Activated CD4-positive, alpha-beta T cell treated with anti-CD3 and anti-CD28 coated beads, Interleukin-2, Interleukin-4, amounts not matched to agents 100 ng/mL and 50 ng/mL, durations not matched to agents 16 hours and 8 hours (primary cell): ENCODE measurements at regions not wholly inside any gene's neighbourhood (a gene's known extent, or its start where the extent isn't known, plus 50 kb on each side); places are given as distances from the start of the nearest gene placed in this dataset.

Source experiments
- DNase-seq: peaks from one replicate; pipeline ENCODE4 v3.0.0-alpha.2; 2020; ENCODE audit warnings: low spot score

DNA sequence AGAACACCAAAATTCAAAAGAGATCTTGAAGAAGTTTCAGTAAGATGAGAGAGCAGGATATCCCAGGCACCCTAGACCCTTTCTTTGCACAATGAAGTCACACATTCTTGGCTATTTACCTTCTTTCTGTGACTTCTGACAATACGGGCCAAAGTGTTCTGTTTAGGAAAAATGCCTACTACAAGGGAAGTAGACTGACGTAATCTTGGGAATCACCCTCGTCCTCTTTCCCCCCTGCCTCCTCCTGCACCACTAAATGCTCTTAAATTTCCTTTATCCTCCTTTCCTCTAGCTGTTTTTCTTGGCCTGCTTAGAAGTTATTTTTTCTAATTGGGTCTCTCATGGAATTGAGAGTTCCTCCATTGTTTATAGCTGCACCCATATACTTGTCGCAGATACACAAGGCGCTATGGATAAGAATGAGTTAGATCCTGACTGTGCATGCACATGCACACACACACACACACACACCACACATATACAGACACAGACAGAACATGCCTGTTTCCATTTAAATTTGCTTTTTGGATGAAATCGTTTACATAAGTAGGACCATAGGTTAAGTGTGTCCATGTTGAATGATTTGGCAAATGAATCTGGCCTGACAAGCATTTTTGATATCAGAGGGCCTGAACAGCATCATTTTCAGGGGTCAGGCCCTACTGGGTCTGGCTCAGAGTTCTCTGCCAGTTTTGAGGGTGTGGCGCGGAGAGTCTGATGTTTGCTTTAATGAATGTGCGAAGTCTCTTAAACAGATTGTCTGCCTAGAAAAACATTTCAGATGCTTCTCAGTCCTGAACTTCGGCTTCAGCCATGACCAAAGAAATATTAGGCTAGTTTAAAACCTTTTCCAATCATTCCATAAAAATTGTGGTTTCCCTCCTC, 131.9 kb upstream of the NT5C1B start:
- DNase-seq = no peak

DNA sequence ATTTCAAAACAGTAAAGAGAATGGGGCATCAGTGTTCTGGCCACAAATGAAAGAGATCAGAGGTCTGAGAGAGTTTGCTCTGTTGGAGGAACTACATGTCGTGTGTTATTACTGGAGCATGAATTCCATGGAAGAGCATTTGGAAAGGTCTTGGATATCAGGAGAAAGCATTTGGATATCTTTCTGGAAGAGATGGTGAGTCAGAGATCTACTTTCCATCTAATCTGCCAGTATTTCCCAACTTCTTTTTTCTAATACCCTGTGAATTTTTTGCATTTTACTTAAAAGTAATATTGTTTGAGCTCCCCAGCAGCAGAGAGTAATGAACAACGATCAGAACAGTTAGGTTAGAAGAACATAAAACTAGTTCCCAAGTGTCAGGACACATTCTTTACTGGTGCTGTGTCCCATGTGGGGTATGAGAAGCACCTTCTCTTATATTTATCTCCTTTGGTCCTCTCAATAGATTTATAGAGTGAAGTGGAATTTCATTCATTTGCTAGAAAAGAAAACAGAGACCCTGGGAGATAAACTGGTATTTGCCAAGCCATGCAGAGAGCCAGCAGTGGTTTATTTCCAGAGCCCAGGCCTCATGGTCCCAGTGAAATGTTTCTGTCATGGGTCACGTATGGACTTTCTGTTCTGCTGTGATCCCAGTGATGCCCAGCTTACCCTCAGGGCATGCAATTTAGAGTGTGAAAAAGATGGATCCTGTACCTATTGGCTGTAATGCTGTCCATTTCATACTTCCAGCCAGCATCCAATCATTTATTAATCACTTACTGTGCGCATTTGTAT, 130.8 kb upstream of the NT5C1B start:
- no peak for DNase-seq

DNA sequence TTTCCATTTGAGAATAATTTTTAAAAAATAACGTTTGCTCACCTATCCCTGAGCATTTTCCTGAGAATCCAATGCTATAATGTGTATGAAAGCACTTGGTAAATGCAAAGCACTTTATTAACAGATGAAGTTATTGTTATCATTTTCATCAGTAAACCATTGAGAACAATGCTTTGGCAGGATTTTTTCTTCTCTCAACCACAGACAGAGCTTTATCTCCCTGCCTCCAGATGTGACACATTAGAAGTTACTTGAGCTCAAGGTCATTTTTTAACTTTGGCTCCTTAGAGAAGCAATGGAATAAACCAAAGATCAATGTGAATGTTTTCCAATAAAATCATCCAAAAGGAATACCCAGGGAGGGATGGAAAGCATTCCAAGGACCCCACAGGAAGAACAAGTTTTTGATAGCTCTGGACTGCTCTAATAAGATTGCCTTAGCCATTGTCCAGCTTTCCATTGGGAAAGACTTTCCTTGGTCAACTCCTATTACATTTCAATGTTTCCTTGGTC, 118.9 kb upstream of the NT5C1B start:
- no peak for DNase-seq

DNA sequence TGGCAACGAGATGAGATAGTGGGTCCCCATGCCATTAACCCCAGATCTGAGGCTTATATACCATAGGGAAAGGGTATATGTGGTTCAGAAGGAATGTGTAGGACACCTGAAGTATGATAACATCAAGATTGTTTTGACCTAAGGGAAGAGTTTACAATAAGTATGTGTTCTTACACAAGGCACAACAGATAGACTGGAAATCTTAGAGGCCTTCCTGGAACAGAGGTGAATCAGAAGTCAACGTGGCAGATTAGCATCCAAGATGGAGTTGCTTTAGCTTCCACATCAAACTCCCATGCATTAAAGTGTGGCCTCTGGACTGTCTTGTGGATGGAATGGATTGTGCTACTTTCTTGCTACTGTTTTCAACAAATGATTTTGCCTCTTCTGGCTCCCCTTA, 116.6 kb upstream of the NT5C1B start:
- no peak for DNase-seq

DNA sequence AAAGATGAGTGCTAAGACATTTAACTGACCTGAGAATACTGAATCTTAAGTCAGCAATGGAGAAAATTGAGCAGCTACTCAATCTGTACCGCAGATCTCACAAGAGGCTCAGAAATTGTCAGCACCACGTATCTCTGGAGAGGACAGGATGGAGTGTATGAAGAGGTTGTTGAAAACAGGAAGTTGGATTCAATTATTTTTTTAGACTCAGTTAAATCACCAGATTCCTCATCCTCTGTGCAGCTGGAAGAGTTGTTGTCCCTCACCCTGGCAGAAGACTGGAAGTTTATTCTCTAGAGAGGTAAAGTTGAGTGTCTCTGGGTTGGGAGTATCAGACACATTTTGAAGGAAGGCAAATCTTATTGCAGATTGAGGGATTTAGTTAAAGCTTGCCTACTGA, 114.9 kb upstream of the NT5C1B start:
- DNase-seq = no peak

DNA sequence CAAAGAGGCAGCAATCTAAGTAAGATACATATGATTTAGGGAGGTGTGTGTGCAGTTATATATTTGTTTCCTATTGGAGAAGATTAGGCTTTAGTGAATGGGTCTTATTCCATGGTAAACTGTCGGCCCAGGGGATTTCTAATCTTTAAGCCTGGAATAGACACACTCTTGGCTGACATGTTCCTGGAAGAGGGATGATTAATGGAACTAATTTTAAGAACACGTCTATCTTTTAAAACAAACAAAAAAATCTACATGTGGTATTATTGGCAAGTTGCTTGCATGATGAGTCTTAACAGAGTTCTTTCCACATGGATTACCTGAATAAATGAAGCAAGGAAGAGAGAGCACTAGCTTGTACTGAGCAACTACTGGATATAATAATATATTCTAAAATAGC, 114.2 kb upstream of the NT5C1B start:
- DNase-seq = no peak

DNA sequence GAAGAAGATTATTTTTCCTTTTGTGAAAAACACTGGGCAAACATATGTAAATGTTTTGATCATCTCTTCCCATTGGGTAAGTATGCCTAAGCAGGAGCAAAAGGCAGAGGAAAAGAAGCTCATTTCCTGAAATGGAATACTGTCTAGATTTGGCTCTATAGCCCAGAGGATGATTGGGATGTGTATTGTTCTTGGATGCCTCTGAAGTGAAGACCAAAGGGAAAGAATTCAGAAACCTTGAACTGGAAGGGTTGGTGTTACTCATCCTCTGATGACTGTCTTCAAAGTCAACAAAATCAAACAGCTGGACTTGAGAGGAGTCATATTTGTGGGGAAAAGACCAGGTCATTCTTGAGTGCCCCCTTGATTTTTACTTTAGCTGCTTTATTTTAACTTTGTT, 112.6 kb upstream of the NT5C1B start:
- DNase-seq = no peak

DNA sequence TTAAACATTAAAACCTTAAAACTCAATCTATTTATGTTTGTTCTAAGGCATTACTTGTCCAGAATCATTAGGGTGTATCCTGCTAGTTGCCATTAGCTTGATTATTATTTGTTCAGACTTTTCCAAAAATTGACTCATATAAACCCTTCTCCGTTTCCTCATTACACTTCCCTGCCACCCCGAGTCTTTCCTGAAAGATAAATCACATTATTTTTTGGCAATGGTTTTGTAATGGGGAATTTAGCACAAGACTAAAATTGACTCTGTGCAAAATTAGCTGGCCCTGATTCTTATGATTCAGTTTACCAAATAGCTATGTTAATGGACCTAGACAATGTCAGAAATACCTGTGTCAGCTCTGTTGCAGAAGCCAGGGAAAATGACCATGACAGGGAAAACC, 112.2 kb upstream of the NT5C1B start:
- DNase-seq = no peak

DNA sequence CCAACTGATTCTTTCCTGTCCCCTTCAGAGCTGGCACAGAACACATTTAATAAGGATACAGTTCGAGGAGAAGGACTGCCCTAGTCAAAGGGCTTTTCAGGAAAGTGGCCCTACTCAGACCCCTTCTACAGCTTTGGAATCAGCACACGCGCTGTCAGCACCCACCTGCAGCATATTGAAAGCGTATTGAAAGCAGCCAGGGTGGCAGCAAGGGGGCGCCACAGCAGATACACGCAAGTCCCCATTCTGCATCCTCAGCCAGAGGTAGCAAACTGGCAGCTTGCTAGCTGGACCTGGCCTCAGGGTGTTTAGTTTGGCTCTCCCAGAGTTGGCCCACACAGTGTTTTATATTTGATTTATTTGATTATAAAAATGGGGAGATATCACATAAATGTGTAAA, 101.0 kb upstream of the NT5C1B start:
- DNase-seq = no peak

DNA sequence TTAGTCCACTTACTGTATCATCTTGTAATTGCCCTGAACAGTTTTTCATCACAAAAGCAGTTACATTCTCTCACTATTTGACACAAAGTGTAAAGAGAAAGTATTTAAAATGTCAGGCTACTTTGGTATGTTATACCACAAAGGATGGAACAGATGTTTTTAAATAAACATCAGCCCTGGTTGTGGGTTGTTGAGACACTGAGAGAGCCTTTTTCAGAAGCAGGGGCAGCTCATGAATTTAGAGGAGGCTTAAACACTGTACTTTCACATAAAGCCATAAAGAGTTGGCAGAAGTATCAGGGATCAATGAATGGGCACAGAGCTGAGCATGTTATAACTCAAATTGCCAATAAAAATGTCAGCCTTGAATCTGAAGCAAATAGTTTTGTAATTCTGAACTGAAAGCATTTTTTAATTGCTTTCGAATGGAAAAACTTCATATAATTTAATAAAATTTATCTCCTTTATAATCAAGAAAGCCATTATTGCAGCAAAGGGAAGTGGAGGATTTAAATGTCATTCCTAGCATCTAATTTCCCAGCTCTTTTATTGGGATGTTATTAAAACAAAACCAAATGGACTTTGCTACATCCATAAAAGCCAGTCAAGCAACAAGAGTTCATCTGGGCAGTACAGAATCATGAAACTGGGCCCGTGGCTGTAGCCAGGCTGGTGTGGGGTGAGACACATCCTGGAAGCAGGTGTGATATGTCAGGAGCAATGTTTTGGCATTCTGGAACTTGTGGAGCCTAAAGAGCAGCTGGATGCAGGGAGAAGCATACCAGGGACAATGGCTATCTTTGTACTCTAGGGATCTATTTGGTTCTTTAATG, 95.1 kb upstream of the NT5C1B start:
- DNase-seq = no peak

DNA sequence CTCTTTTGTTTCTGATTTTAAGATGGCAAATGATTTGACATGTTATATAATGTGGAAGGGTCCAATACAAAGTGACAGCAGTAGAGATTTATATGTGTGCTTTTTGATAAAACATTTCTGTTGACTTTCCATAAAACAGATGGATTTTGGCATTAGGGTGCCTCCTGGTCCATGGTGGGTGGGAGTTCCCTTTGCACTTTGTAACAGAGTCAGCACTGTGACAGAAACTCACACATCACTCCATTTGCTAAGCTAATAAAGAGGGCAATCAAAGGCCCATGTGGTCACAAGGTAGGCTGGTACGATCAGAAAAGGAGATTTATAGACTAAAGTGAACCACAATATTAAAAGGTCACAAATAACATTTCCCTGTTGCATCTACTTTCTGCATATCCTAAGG, 93.3 kb upstream of the NT5C1B start:
- no peak for DNase-seq

DNA sequence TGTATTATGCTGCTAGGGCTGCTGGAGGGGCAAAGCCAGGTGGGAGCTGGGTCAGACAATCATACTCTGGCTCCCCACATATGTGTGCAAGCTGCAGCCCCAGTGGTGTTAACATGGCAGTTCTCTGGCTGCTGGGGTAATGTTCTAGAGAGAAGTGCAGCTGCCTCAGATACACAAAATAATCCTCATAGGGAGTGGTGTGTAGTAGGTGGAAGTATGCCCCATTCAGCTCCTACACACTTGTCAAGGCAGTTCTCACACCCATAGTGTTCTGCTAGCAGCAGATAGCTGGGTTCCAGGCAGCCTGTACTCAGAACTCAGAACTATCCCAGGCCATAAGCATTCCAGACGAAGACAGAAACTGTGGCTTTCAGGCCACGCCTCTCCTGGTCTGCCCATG, 87.9 kb upstream of the NT5C1B start:
- DNase-seq = no peak

DNA sequence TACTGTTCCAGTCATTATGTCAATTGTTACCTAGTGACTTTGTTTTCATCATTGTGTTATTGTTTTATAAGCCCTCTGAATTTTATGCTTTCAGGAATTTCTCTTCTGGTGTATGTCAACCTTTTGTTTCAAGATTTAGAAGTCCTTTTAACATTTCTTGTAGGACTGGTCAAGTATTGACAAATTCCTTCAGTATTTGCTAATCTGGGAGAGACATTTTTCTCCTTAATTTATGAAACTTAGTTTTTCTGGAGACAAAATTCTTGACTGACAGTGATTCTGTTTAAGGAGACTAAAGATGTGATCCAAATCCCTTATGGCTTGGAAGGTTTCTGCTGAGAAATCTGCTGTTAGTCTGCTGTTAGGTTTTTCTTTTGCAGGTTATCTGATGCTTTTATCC, 84.9 kb upstream of the NT5C1B start:
- no peak for DNase-seq

DNA sequence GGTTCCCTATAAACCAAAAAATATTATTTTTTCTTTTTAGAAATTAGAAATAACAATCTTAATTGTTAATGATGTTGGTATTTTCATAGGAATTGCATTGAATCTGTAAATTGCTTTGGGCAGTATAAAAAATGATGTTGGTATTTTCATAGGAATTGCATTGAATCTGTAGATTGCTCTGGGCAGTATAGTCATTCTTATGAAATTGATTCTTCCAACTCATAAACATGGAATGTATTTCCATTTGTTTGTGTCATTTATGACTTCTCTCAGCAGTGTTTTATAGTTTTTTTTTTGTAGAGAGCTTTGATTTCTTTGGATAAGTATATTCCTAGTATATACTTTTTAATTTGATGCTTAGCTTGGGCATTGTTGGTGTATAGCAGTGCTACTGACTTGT, 82.0 kb upstream of the NT5C1B start:
- no peak for DNase-seq

DNA sequence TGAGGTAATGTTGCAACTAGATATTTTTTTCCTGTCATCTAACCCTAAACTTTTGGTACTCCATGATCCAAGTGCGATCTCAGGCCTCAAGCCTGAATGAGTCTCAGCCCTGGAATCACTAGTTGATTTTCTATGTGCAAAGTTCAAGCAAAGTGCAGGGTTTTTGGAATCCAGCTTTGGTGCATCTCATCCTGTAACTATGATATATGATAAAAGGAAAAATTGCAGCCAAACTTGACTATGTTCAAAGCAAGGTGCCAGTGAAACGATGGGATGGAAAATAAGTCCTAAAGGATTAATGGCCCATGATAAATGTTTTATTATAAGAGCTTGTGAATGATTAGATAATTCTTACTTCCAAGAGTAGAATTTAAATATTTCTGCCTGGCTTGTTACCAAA, 78.9 kb upstream of the NT5C1B start:
- no peak for DNase-seq

DNA sequence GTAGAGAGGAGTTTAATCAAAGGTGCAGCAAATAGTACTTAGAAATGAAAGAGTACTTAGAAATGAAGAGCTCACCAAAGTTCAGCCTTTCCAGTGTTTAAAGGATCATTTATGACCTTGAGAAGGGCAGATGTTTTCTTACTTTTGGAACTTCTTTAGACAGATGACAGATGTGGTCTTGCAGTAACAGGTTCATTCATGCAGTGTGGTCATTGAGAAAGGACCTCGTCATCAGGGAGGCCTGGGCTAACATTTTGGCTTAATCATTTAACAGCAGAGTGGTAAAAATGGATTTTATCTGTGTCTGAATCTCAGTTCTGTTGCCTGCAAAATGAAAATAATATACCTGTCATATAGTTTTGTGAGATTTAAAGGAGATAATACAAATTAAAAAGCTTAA, 75.1 kb upstream of the NT5C1B start:
- DNase-seq = no peak

DNA sequence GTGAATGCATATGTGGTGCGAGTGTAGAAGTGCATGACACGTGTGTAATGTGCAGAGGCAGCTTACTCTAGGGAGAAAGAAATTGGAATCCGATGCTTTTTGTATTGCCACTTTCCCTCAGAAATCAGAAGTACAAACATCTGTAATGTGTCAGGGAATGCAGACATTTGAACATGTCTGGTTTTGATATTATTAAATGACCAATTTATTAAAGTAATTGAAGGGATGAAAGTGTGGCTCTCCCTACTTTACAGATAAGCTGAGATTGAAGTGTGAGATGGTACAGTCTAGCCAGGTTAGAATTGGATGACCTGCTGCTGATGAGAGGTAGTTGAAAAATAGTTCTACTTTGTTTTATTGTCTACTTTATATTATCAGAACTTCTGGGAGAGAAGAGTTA, 74.5 kb upstream of the NT5C1B start:
- DNase-seq = no peak

DNA sequence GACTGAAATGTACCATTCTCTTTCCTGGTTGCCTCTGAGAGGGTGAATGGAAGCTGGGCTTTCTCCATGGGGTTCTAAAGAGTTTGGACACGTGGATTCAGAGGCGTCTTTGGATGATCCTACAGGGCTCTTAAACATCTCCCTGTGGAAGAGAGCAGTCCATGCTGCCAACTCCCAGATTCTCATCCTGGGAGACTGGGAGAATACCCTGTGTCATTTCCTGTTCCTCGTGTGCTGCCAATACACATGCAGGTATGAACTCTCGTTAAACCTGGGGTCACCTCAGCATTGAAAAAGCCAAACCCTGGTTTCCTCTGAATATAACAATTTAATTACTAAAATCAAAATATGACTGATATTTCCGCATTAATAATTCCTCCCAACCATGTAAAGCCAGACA, 73.3 kb upstream of the NT5C1B start:
- no peak for DNase-seq

DNA sequence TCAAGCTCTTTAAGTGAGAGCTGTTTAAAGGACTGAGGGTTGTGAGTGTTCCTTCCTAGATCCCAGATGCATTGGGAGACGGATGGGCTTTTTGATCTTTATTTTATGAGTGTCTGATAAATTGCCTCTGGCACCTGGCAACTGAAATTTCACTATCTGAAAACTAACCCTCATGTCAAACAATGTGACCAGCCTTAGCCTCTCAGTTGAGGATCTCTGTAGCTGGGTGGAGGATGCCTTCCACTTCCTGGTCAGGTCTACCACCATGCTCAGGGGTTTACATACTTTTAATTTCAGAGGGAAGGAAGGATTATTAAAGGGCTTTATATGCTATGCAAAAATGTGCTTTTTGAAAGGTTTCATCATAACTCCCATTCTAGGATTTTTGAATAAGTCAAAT, 70.5 kb upstream of the NT5C1B start:
- no peak for DNase-seq

DNA sequence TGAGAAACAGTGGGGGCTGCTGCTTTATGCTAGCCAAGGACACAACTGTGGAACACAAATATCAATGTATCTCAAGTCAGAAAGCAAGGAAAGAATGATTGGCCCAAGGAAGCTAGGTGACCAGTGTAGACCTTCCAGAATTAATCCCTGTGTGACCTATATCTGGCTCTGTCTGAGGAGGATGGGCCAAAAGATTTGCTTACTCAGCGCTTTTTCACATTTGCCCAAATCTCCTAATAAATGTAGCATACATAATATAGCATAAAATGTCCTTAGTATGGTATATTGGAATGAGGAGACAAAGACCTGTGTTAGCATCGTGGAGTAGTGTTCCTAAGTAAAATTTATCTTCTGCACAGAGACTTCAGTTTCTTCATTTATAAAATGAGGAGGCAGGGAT, 66.7 kb upstream of the NT5C1B start:
- DNase-seq = no peak

DNA sequence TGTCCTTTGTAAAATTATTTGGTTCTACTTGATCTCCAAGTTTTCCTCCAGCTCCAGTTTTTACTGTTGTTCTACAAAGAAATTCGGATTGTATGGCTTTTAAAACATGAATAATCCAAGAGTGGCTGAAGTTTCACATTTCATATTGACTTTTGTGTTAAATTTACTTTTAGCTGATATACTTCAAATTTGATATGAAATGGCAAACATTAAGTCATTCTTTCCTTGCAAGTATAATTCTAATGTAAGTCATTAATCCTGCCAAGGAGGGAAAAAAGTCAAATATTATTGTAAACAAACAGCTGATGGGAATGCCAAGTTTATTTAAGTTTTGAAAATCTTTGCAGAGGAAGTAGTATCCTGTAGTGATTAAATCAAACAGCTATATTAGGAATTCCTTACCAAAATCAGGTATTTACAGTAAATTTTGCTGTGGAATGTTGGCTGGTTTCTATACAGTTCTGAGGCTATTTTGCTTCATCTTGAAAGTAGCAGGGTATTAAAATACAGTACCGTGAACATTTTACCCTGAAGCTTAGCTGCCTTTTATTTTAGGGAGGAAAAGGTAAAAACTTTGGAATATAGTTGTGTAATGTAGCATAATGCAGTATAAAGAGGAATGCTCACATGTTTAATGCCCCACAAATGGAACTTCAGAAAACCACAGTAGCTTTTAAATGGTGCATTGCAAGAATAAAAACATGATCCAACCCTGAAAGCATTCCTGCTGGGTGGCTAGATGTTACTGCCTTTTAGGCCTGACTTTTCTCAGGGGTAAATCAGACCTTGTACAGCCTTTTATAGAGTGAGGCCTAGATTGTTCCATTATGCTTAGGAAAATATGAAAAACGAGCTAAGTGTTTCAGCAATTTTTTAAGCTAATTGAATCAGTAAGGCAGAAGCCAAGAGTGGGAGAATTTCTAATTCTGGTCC, 62.7 kb upstream of the NT5C1B start:
- DNase-seq = no peak
